MM.1S (cell line): ENCODE measurements at regions not wholly inside any gene's neighbourhood (a gene's known extent, or its start where the extent isn't known, plus 50 kb on each side); places are given as distances from the start of the nearest gene placed in this dataset.

ENCODE experiments used
- DNase-seq: peaks from one replicate; pipeline ENCODE4 v3.0.0-alpha.2; 2015
- H2AFZ ChIP-seq: fragments of 300-600 bp; sonication (generic); 2 replicates; pipeline ENCODE4 v1.6.0; 2016; ENCODE audit warnings: antibody characterized with exemption, low read length
- H3F3A ChIP-seq: fragments of 300-600 bp; sonication (generic); 2 replicates; pipeline ENCODE4 v1.6.1; 2016; ENCODE audit warnings: mild to moderate bottlenecking, antibody characterized with exemption, low read length, moderate library complexity, mixed read lengths; ENCODE audit not compliant: insufficient read depth
- H3K27ac ChIP-seq: fragments of 300-600 bp; sonication (generic); 2 replicates; pipeline ENCODE4 v1.5.1; 2016; ENCODE audit warnings: mild to moderate bottlenecking, low read length
- H3K27me3 ChIP-seq: fragments of 300-600 bp; sonication (generic); replicated peaks from 2 replicates; pipeline ENCODE4 v1.6.0; 2016; ENCODE audit warnings: low read length; ENCODE audit not compliant: insufficient read depth
- H3K36me3 ChIP-seq: fragments of 300-600 bp; sonication (generic); replicated peaks from 2 replicates; pipeline ENCODE4 v1.6.1; 2016; ENCODE audit warnings: mild to moderate bottlenecking, low read length, mixed read lengths; ENCODE audit not compliant: insufficient read depth
- H3K4me1 ChIP-seq: fragments of 300-600 bp; sonication (generic); 2 replicates; pipeline ENCODE4 v1.6.1; 2016; ENCODE audit warnings: low read length, mixed read lengths
- H3K4me2 ChIP-seq: fragments of 300-600 bp; sonication (generic); 2 replicates; pipeline ENCODE4 v1.6.0; 2016; ENCODE audit warnings: low read depth, low read length
- H3K4me3 ChIP-seq: fragments of 300-600 bp; sonication (generic); 2 replicates; pipeline ENCODE4 v1.5.1; 2016; ENCODE audit warnings: low read length, mixed read lengths
- H3K79me2 ChIP-seq: fragments of 300-600 bp; sonication (generic); 2 replicates; pipeline ENCODE4 v1.6.1; 2016; ENCODE audit warnings: mixed run types, low read length, mixed read lengths
- H3K9ac ChIP-seq: fragments of 300-600 bp; sonication (generic); 2 replicates; pipeline ENCODE4 v1.6.1; 2016; ENCODE audit warnings: low read length, mixed read lengths
- H3K9me2 ChIP-seq: fragments of 300-600 bp; sonication (generic); replicated peaks from 2 replicates; pipeline ENCODE4 v1.6.1; 2016; ENCODE audit warnings: mild to moderate bottlenecking, low read length, mixed read lengths; ENCODE audit not compliant: insufficient read depth
- H3K9me3 ChIP-seq: fragments of 300-600 bp; sonication (generic); replicated peaks from 2 replicates; pipeline ENCODE4 v1.6.1; 2016; ENCODE audit warnings: mild to moderate bottlenecking, low read length, mixed read lengths; ENCODE audit not compliant: insufficient read depth
- H4K20me1 ChIP-seq: fragments of 300-600 bp; sonication (generic); 2 replicates; pipeline ENCODE4 v1.6.1; 2016; ENCODE audit warnings: mild to moderate bottlenecking, low read length, moderate library complexity, mixed read lengths; ENCODE audit not compliant: insufficient read depth
- EZH2 ChIP-seq: fragments of 300-600 bp; sonication (generic); optimal IDR thresholded peaks from 2 replicates; pipeline ENCODE3; 2017; ENCODE audit warnings: low read depth, mild to moderate bottlenecking, antibody characterized with exemption, low read length, mixed read lengths
- EZH2phosphoT487 ChIP-seq: fragments of 300-600 bp; sonication (generic); IDR thresholded peaks from 2 replicates; pipeline ENCODE4 v1.6.1; 2018; ENCODE audit warnings: antibody characterized with exemption, low read length
- TF ChIP-seq, protein P1 (sequence below): fragments of 300-600 bp; sonication (generic); IDR thresholded peaks from 2 replicates; pipeline ENCODE4 v1.5.1; 2016; ENCODE audit warnings: antibody characterized with exemption, low read length, mixed read lengths

DNA sequence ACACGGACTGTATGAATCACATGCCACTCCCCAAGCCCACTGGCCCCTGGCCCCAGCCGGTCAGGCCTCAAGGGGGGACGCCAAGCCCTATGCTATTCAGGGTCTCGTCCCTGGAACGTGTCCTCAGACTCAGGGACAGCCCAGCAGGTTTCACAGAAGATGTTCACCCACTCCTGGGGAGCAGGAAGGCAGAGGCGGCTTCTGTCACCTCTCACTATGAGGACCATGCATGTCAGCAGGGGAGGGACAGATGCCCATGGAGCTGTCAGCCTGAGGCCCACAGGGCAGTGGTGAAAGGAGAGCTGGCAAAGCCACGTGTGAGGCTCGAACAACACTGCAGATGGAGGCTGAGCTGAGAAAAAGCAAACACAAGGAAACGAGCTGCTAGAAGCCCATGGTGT, 192.0 kb downstream of the SHANK2 start:
- H3K27me3 ChIP-seq, result peaks cover 96% of the 10 kb centered on the region
- no peaks in the 10 kb centered on the region for H3K9me2 ChIP-seq
- no peak overlapping the region for H3K27ac ChIP-seq
- H3K79me2 ChIP-seq, result no peaks in the 10 kb centered on the region
- no peak overlapping the region for H3K4me2 ChIP-seq
- no peak overlapping the region for H3K9ac ChIP-seq
- H4K20me1 ChIP-seq, result no peaks in the 10 kb centered on the region
- DNase-seq, result no peak
- no peaks in the 10 kb centered on the region for H3K4me1 ChIP-seq
- TF ChIP-seq, protein P1, sequence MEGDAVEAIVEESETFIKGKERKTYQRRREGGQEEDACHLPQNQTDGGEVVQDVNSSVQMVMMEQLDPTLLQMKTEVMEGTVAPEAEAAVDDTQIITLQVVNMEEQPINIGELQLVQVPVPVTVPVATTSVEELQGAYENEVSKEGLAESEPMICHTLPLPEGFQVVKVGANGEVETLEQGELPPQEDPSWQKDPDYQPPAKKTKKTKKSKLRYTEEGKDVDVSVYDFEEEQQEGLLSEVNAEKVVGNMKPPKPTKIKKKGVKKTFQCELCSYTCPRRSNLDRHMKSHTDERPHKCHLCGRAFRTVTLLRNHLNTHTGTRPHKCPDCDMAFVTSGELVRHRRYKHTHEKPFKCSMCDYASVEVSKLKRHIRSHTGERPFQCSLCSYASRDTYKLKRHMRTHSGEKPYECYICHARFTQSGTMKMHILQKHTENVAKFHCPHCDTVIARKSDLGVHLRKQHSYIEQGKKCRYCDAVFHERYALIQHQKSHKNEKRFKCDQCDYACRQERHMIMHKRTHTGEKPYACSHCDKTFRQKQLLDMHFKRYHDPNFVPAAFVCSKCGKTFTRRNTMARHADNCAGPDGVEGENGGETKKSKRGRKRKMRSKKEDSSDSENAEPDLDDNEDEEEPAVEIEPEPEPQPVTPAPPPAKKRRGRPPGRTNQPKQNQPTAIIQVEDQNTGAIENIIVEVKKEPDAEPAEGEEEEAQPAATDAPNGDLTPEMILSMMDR, result no peak
- TF ChIP-seq EZH2phosphoT487, result no peak
- no peak for TF ChIP-seq EZH2
- no peaks in the 10 kb centered on the region for H3K36me3 ChIP-seq
- no peaks in the 10 kb centered on the region for H3K9me3 ChIP-seq
- no peak overlapping the region for H3K4me3 ChIP-seq
- H3F3A ChIP-seq, result no peaks in the 10 kb centered on the region
- no peak overlapping the region for H2AFZ ChIP-seq

DNA sequence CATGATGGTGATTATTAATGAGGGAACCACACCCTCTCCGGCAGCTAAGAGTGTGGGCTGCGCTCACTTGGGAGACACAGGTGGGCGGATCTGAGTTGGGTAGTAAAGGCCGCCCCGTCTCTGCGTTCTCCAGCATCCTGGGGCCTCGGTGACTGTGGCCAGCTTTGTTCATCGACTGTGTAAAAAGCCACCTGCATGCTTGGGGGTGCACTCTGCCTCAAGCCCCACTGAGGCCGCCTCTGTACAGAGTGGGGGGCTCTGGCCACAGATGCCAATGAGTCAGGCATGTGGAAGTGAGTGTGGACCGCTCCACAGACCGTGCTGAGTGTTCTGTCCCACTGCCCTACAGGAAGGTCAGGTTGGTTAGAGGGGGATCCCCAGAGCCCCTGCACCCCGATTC, 192.7 kb downstream of the SHANK2 start:
- H3K27me3 ChIP-seq, result peaks cover 88% of the 10 kb centered on the region
- DNase-seq, result no peak
- no peaks in the 10 kb centered on the region for H3F3A ChIP-seq

DNA sequence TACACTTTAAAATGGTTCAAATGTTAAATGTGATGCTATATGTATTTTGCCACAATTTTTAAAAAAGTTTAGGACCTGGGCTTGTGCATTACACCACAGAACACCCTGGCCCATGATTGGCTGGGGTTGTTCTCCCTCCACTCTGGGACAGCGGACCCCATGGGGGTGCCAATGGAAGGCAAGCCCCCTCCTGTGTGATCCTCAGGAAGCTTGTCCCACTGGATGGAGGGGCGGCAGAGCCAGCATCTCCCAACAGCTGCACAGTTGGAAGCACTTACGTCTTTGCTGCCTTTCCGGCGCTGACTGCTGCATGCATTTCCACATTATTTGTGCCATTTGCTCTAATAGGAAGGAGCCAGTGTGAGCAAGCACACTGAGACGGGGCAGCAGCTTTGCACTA, 196.5 kb downstream of the SHANK2 start:
- no peak overlapping the region for H3K27ac ChIP-seq
- no peak for DNase-seq
- TF ChIP-seq EZH2phosphoT487 (no peak), EZH2 (no peak)
- TF ChIP-seq, protein P1, result no peak

More for the DNA sequence above, 192.7 kb downstream of the SHANK2 start:
- no peaks in the 10 kb centered on the region for H3K4me1 ChIP-seq
- H3K4me3 ChIP-seq, result no peak overlapping the region
- H3K9me2 ChIP-seq, result no peaks in the 10 kb centered on the region
- no peaks in the 10 kb centered on the region for H3K36me3 ChIP-seq
- H3K27ac ChIP-seq, result no peak overlapping the region
- no peak overlapping the region for H3K4me2 ChIP-seq
- H3K79me2 ChIP-seq, result no peaks in the 10 kb centered on the region
- H3K9ac ChIP-seq, result no peak overlapping the region
- H2AFZ ChIP-seq, result no peak overlapping the region
- TF ChIP-seq EZH2phosphoT487, result no peak
- no peak for TF ChIP-seq EZH2
- TF ChIP-seq, protein P1, result no peak
- no peaks in the 10 kb centered on the region for H4K20me1 ChIP-seq
- H3K9me3 ChIP-seq, result no peaks in the 10 kb centered on the region

More for the DNA sequence above, 196.5 kb downstream of the SHANK2 start:
- Histone ChIP-seq H3K4me1 (no peaks in the 10 kb centered on the region), H3K4me2 (no peak overlapping the region), H3K27me3 (peaks cover 51% of the 10 kb centered on the region), H3K9ac (no peak overlapping the region), H2AFZ (no peak overlapping the region), H4K20me1 (no peaks in the 10 kb centered on the region), H3K9me2 (no peaks in the 10 kb centered on the region), H3K4me3 (no peak overlapping the region), H3K36me3 (no peaks in the 10 kb centered on the region), H3K79me2 (no peaks in the 10 kb centered on the region), H3K9me3 (no peaks in the 10 kb centered on the region), H3F3A (no peaks in the 10 kb centered on the region)
